ENCODE measurements at regions not wholly inside any gene's neighbourhood (a gene's known extent, or its start where the extent isn't known, plus 50 kb on each side); places are given as distances from the start of the nearest gene placed in this dataset.

- DNase-seq = no peak
- Histone ChIP-seq H3K4me3 (no peak overlapping the region), H3K9me3 (no peaks in the 10 kb centered on the region), H3K36me3 (no peaks in the 10 kb centered on the region), H3K4me1 (peaks cover 0 to 8% (median 2%) of the 10 kb centered on the region in 4 donors), H3K27me3 (no peaks in the 10 kb centered on the region), H3K27ac (no peak overlapping the region)
- intact Hi-C loops (cut with DNase I; ENCODE audit: low total_unique reads) = no loop called here
- in situ Hi-C loops (cut with MboI; ENCODE audit: low pct_ligation_motif_present in 1 of 4, low pct_unique_long_range_greater_than_20kb in 1 of 4, low sequenced_read_pairs in 3 of 4) = no loop called here
- TF ChIP-seq POLR2A (IDR thresholded peaks at IDR 0.05) = no peak
- no peak for TF ChIP-seq EP300 (IDR thresholded peaks at IDR 0.05; ENCODE audit: low read depth)
- no peak for TF ChIP-seq POLR2AphosphoS5 (IDR thresholded peaks at IDR 0.05)
- TF ChIP-seq CTCF (IDR thresholded peaks at IDR 0.05) = no peak
Observed at GRCh38 chr7:12136523-12136922, 74.6 kb upstream of the TMEM106B start.

GRCh38 chr7:12137283-12137682, 73.8 kb upstream of the TMEM106B start:
- no peak for TF ChIP-seq EP300 (IDR thresholded peaks at IDR 0.05; ENCODE audit: low read depth)
- no peak for TF ChIP-seq POLR2A (IDR thresholded peaks at IDR 0.05)
- TF ChIP-seq POLR2AphosphoS5 (IDR thresholded peaks at IDR 0.05) = no peak
- TF ChIP-seq CTCF (IDR thresholded peaks at IDR 0.05) = no peak
- in situ Hi-C loops (cut with MboI; ENCODE audit: low pct_ligation_motif_present in 1 of 4, low pct_unique_long_range_greater_than_20kb in 1 of 4, low sequenced_read_pairs in 3 of 4) (no loop called here), intact Hi-C loops (cut with DNase I; ENCODE audit: low total_unique reads) (no loop called here)
- Histone ChIP-seq H3K27me3 (no peaks in the 10 kb centered on the region), H3K9me3 (no peaks in the 10 kb centered on the region), H3K36me3 (no peaks in the 10 kb centered on the region), H3K4me3 (no peak overlapping the region), H3K27ac (no peak overlapping the region), H3K4me1 (peaks cover 0 to 5% (median 0%) of the 10 kb centered on the region in 4 donors)
- DNase-seq = no peak
- 33 to 63% methylated on average over 1 of the region's 1 CpG for WGBS, 2 donors (ENCODE audit: low coverage in 1 of 2)

- no peak overlapping the region for H3K4me3 ChIP-seq
- no peak overlapping the region for H3K27ac ChIP-seq
- intact Hi-C loops (cut with DNase I; ENCODE audit: low total_unique reads) = no loop called here
- no peaks in the 10 kb centered on the region for H3K27me3 ChIP-seq
- H3K36me3 ChIP-seq = no peaks in the 10 kb centered on the region
- peaks cover 0 to 4% (median 0%) of the 10 kb centered on the region in 4 donors for H3K4me1 ChIP-seq
- no peaks in the 10 kb centered on the region for H3K9me3 ChIP-seq
- TF ChIP-seq EP300 (IDR thresholded peaks at IDR 0.05; ENCODE audit: low read depth) (no peak), CTCF (IDR thresholded peaks at IDR 0.05) (no peak), POLR2A (IDR thresholded peaks at IDR 0.05) (no peak), POLR2AphosphoS5 (IDR thresholded peaks at IDR 0.05) (no peak)
- in situ Hi-C loops (cut with MboI; ENCODE audit: low pct_ligation_motif_present in 1 of 4, low pct_unique_long_range_greater_than_20kb in 1 of 4, low sequenced_read_pairs in 3 of 4) = no loop called here
- WGBS, 2 donors (ENCODE audit: low coverage in 1 of 2) = 79 to 82% methylated on average over 4 of the region's 4 CpGs
- no peak for DNase-seq
Observed at GRCh38 chr7:12138421-12138820, 72.7 kb upstream of the TMEM106B start.

- Histone ChIP-seq H3K27me3 (no peaks in the 10 kb centered on the region), H3K36me3 (no peaks in the 10 kb centered on the region), H3K27ac (no peak overlapping the region), H3K4me3 (no peak overlapping the region), H3K9me3 (no peaks in the 10 kb centered on the region), H3K4me1 (no peaks in the 10 kb centered on the region)
- DNase-seq = no peak
- 85 to 89% methylated on average over 6 of the region's 6 CpGs for WGBS, 2 donors (ENCODE audit: low coverage in 1 of 2)
- TF ChIP-seq EP300 (IDR thresholded peaks at IDR 0.05; ENCODE audit: low read depth) (no peak), POLR2A (IDR thresholded peaks at IDR 0.05) (no peak), CTCF (IDR thresholded peaks at IDR 0.05) (no peak), POLR2AphosphoS5 (IDR thresholded peaks at IDR 0.05) (no peak)
- in situ Hi-C loops (cut with MboI; ENCODE audit: low pct_ligation_motif_present in 1 of 4, low pct_unique_long_range_greater_than_20kb in 1 of 4, low sequenced_read_pairs in 3 of 4) (no loop called here), intact Hi-C loops (cut with DNase I; ENCODE audit: low total_unique reads) (no loop called here)
Observed at GRCh38 chr7:12139416-12139815, 71.7 kb upstream of the TMEM106B start.
